OCI-LY3 (cell line): ENCODE measurements at regions not wholly inside any gene's neighbourhood (a gene's known extent, or its start where the extent isn't known, plus 50 kb on each side); places are given as distances from the start of the nearest gene placed in this dataset.

ENCODE experiments used
- EZH2phosphoT487 ChIP-seq: fragments of 200-600 bp; shearing (Covaris generic); IDR thresholded peaks from 2 replicates; pipeline ENCODE4 v1.6.1; 2018; ENCODE audit warnings: antibody characterized with exemption, mixed run types, low read depth
- TF ChIP-seq, protein P1 (sequence below): fragments of 200-600, 300-600 bp; sonication (generic); IDR thresholded peaks from 2 replicates; pipeline ENCODE4 v1.5.1; 2014; ENCODE audit warnings: antibody characterized with exemption, low read length, low read depth

DNA sequence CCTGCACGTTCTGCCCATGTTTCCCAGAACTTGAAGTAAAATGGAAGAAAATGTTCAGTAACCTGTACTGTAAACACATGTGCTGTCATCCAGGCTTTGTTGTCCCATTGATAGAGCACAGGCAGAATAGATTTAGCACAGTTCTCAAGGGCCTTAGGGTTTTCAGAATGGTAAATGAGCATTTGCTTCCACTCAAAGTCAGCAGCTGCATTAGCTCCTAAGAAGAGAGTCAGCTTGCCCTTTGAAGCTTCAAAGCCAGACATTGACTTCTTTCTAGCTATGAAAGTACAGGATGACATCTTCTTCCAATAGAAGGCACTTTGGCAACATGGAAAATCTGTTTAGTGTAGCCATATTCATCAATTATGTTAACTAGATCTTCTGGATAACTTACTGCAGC lies 76.2 kb upstream of the TMEM108 start:
- TF ChIP-seq, protein P1, sequence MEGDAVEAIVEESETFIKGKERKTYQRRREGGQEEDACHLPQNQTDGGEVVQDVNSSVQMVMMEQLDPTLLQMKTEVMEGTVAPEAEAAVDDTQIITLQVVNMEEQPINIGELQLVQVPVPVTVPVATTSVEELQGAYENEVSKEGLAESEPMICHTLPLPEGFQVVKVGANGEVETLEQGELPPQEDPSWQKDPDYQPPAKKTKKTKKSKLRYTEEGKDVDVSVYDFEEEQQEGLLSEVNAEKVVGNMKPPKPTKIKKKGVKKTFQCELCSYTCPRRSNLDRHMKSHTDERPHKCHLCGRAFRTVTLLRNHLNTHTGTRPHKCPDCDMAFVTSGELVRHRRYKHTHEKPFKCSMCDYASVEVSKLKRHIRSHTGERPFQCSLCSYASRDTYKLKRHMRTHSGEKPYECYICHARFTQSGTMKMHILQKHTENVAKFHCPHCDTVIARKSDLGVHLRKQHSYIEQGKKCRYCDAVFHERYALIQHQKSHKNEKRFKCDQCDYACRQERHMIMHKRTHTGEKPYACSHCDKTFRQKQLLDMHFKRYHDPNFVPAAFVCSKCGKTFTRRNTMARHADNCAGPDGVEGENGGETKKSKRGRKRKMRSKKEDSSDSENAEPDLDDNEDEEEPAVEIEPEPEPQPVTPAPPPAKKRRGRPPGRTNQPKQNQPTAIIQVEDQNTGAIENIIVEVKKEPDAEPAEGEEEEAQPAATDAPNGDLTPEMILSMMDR, result no peak
- TF ChIP-seq EZH2phosphoT487, result no peak
